SK-N-MC (cell line): ENCODE measurements at regions not wholly inside any gene's neighbourhood (a gene's known extent, or its start where the extent isn't known, plus 50 kb on each side); places are given as distances from the start of the nearest gene placed in this dataset.
"Not testable (repeated sequence)": the region's sequence is repeated elsewhere in the genome, so short reads cannot be mapped to it uniquely, and the experiment has no call there.

Experiments
- DNase-seq: peaks from one replicate; pipeline ENCODE4 v3.0.0-alpha.2; 2011; ENCODE audit warnings: low read depth, low spot score
- H3K27ac ChIP-seq: fragments of 200-600 bp; sonication (generic); 2 replicates; pipeline ENCODE4 v1.5.1; 2016; ENCODE audit warnings: mixed run types
- H3K36me3 ChIP-seq: fragments of 200-600 bp; sonication (generic); 2 replicates; pipeline ENCODE4 v1.6.1; 2017; ENCODE audit warnings: antibody characterized with exemption, low read length, mixed read lengths; ENCODE audit not compliant: insufficient read depth
- H3K4me3 ChIP-seq: fragments of 200-600 bp; sonication (generic); 2 replicates; pipeline ENCODE4 v1.5.1; 2016
- H3K9ac ChIP-seq: fragments of 200-600 bp; sonication (generic); 2 replicates; pipeline ENCODE4 v1.8.0; 2017; ENCODE audit warnings: mixed run types, mixed read lengths; ENCODE audit not compliant: insufficient read length
- H3K9me3 ChIP-seq: fragments of 200-600 bp; sonication (generic); 2 replicates; pipeline ENCODE4 v1.6.1; 2017; ENCODE audit warnings: low read depth, mild to moderate bottlenecking, antibody characterized with exemption, low read length, moderate library complexity, mixed read lengths
- EZH2 ChIP-seq: fragments of 200-600 bp; sonication (generic); IDR thresholded peaks from one replicate; pipeline ENCODE4 v1.6.1; 2017; ENCODE audit warnings: antibody characterized with exemption
- FOXP2 ChIP-seq: optimal IDR thresholded peaks from 2 replicates; pipeline ENCODE3; 2011; ENCODE audit warnings: mild to moderate bottlenecking, moderate library complexity; ENCODE audit not compliant: insufficient read depth; ENCODE audit errors: extremely low read length, control extremely low read depth
- POLR2AphosphoS5 ChIP-seq: IDR thresholded peaks from 2 replicates; pipeline ENCODE4 v1.6.1; 2012; ENCODE audit warnings: mild to moderate bottlenecking, low read depth, low read length, borderline replicate concordance

DNA sequence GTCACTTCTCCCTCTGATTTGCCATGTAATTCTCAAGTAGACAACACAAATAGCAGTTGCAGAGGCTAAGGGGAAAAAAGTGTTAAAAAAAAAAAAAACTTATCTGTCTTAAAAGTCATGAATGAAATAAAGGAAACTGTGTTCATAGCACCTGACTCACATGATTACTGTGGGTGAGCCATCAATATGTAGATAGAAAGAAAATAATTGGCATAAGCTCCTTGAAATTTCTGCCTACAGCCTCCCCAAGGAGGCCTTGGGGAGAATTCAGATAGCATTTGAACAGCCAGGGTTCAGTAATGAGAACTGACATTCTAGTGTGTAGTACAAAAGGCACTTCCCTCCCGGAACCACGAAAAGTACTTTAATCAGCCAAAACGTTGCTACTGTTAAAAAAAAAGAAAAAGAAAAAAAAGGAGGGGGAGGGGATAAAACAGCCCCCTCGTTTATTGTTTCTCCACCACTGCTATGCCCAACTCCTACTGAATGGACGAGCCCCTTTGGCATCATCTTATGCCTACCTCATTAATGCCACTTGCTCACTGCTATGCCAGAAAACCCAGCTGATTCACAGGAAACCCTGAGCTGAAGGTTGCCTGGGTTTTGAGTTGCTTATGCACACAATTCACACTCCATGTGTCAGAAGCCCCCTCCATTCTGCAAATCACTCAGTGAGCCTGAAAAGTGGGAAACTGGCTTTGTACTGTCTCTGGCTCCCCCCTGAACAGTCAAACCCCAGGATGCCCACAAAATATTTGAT, 65.5 kb upstream of the KLF7 start:
- Histone ChIP-seq H3K9me3 (no peaks in the 10 kb centered on the region), H3K36me3 (no peaks in the 10 kb centered on the region), H3K4me3 (no peak overlapping the region), H3K9ac (no peak overlapping the region), H3K27ac (no peak overlapping the region)
- TF ChIP-seq POLR2AphosphoS5 = no peak
- no peak for TF ChIP-seq EZH2
- TF ChIP-seq FOXP2 = no peak
- DNase-seq = no peak

DNA sequence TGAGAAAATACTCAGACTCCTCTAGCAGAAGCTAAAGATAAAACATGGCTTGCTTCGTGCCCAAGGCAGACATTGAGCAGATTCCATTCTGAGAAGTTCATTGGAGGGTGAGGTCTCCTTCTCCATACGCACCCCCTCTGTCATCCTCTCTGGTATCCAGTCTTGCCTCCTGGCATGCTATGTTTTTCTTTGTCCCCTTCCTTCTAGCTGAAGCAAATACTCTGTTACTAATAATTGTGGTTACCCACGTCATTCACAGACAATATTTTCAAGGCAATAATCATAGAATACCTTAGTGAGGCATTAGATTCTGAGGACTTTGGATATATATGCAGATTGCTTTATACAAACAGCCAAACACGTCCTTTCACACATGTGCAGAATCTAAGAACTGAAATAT, 66.2 kb upstream of the KLF7 start:
- no peak for DNase-seq
- H3K4me3 ChIP-seq = no peak overlapping the region
- H3K9me3 ChIP-seq = no peaks in the 10 kb centered on the region
- H3K36me3 ChIP-seq = no peaks in the 10 kb centered on the region
- H3K27ac ChIP-seq = no peak overlapping the region
- no peak overlapping the region for H3K9ac ChIP-seq
- TF ChIP-seq EZH2 (no peak), POLR2AphosphoS5 (no peak), FOXP2 (no peak)

DNA sequence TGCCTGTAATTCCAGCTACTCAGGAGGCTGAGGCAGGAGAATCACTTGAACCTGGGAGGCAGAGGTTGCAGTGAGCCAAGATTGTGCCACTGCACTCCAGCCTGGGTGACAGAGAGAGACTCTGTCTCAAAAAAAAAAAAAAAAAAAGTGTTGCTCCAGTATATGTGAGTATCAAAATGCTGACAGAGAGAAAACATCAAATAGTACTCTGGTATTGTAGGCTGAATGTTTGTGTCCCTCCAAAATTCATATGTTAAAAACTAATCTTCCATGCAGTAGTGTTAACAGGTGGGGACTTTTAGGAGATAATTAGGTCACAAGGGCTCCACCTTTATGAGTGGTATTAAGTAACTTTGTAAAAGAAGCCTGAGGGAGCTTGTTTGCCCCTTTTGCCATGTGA, 67.4 kb upstream of the KLF7 start:
- H3K36me3 ChIP-seq, H3K27ac ChIP-seq: not testable (repeated sequence)

DNA sequence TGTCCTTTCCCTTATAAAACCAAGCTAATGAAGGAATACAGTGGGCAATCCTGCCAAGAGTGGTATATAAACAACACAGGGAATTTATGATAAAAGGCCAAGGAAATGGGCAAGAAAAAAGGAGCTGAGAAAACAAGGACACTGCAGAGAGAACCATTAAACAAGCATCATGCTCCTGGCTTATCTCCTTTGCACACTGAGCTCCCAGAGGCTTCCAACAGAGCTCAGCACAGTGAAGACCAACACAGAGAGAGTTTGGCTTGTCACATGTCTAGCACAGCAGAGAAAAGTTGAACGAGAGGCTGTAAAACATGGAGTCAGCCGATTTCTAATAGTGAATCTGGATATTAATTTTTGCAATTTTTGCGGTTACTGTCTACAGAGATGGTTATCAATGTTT, 68.0 kb upstream of the KLF7 start:
- Histone ChIP-seq H3K9ac (no peak overlapping the region), H3K9me3 (no peaks in the 10 kb centered on the region), H3K36me3 (no peaks in the 10 kb centered on the region), H3K27ac (no peak overlapping the region), H3K4me3 (no peak overlapping the region)
- TF ChIP-seq EZH2 = no peak
- no peak for TF ChIP-seq POLR2AphosphoS5
- TF ChIP-seq FOXP2 = no peak
- no peak for DNase-seq

More for the DNA sequence above, 67.4 kb upstream of the KLF7 start:
- not testable (repeated sequence) for H3K4me3 ChIP-seq, H3K9me3 ChIP-seq, H3K9ac ChIP-seq, DNase-seq

DNA sequence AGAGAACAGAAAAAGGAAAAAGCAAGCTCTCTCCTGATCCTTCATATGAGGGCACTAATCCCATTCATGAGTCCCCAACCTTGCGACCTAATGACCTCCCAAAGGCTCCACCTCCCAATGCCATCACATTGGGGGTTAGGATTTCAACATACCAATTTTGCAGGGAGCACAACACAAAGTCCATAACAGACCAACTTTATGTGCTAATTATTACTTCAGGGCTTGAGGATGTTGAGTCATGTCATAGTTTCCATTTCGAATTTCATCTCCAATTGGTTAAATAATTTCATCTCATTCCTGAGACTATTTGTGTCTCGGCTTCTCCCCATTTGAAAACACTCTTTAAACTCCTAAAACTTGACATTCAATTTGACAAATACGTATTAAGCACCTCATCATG, 69.9 kb upstream of the KLF7 start:
- no peak for TF ChIP-seq EZH2
- TF ChIP-seq FOXP2 = no peak
- no peak for TF ChIP-seq POLR2AphosphoS5
- Histone ChIP-seq H3K36me3 (no peaks in the 10 kb centered on the region), H3K9me3 (no peaks in the 10 kb centered on the region), H3K9ac (no peak overlapping the region), H3K4me3 (no peak overlapping the region), H3K27ac (no peak overlapping the region)
- DNase-seq = no peak

DNA sequence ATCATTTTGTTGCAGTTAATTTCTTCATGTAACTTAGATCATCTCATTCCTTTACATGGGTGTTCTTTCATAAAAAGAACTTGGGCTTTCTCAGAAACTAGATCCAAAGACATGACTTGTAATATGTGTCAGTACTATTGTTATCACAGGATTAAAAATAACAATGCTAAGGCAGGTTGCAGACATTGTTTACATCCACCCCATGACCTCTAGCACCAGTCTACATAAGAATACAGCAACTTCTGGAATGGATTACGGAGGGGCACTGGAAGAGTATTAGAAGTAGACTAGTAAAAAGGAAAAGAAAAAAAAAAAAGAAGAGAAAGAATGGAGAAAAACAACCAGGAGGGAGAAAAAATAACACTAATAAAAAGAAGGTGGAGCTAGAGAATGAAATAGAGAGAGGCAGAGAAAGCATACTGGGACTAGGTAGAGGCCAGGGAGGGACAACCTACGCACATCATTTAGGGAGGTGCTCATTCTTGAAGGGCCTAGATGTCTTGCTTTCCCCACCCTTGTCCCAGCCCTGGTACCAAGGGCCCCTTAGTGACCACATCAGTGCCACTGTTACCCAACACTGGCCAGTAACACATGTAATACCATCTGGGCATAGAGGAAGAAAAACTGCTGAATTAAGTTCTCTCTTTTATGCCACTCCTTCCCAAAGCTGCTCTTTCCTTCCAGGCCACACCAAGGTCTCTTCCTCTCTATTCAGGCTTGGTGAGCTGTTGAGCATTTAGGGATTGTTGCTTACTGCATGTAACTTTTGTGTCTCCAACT, 70.6 kb upstream of the KLF7 start:
- TF ChIP-seq POLR2AphosphoS5 (no peak), FOXP2 (no peak), EZH2 (no peak)
- no peak for DNase-seq
- H3K36me3 ChIP-seq = no peaks in the 10 kb centered on the region
- no peaks in the 10 kb centered on the region for H3K9me3 ChIP-seq
- H3K9ac ChIP-seq = no peak overlapping the region
- no peak overlapping the region for H3K27ac ChIP-seq
- H3K4me3 ChIP-seq = no peak overlapping the region

- Histone ChIP-seq H3K4me3 (no peak overlapping the region), H3K27ac (no peak overlapping the region), H3K36me3 (no peaks in the 10 kb centered on the region), H3K9me3 (no peaks in the 10 kb centered on the region), H3K9ac (no peak overlapping the region)
- no peak for DNase-seq
- no peak for TF ChIP-seq FOXP2
- TF ChIP-seq EZH2 = no peak
- TF ChIP-seq POLR2AphosphoS5 = no peak
Observed at GRCh38 chr2:207238831-207239701, 73.3 kb upstream of the KLF7 start.
